Ovary (tissue), 7 donors: ENCODE measurements at regions not wholly inside any gene's neighbourhood (a gene's known extent, or its start where the extent isn't known, plus 50 kb on each side); places are given as distances from the start of the nearest gene placed in this dataset.

Source experiments
- DNase-seq, 5 donors: peaks; one replicate each; pipeline ENCODE4 v3.0.0-alpha.2; 2019 to 2020
- H3K27ac ChIP-seq, 2 donors: fragments of 200-600 bp; one replicate each; pipeline versions ENCODE4 v1.5.1 to v1.8.0; 2019 to 2022
- H3K27me3 ChIP-seq: fragments of 200-600 bp; one replicate; pipeline ENCODE4 v1.8.0; 2022
- H3K36me3 ChIP-seq: fragments of 200-600 bp; sonication (generic); one replicate; pipeline ENCODE4 v1.5.1; 2019
- H3K4me1 ChIP-seq: one replicate; pipeline ENCODE4 v1.8.1; 2013; ENCODE audit warnings: mild to moderate bottlenecking, moderate library complexity; ENCODE audit not compliant: insufficient read depth
- H3K4me3 ChIP-seq: fragments of 200-600 bp; sonication (generic); one replicate; pipeline ENCODE4 v1.5.1; 2017
- H3K9me3 ChIP-seq, 2 donors: fragments of 200-600 bp in 1 of 2; sonication (generic) in 1 of 2; one replicate each; pipeline versions ENCODE4 v1.5.1 to v1.8.1; 2013 to 2019; ENCODE audit warnings: mild to moderate bottlenecking in 1 of 2, moderate library complexity in 1 of 2
- CTCF ChIP-seq, 3 donors: fragments of 450-650 bp in 2 of 3; fragments of 200-600 bp in 1 of 3; IDR thresholded peaks; one replicate each; pipeline versions ENCODE4 v1.5.1 to v1.8.0; 2016 to 2022; ENCODE audit warnings: antibody characterized with exemption in 3 of 3, mild to moderate bottlenecking in 1 of 3
- EP300 ChIP-seq: sonication (generic); formaldehyde crosslinking; IDR thresholded peaks from one replicate; pipeline ENCODE4 v1.6.1; 2017; ENCODE audit warnings: antibody characterized with exemption
- POLR2A ChIP-seq: fragments of 450-650 bp; IDR thresholded peaks from one replicate; pipeline ENCODE4 v1.6.1; 2017; ENCODE audit warnings: antibody characterized with exemption, mild to moderate bottlenecking, moderate library complexity
- WGBS, 3 donors: extraction: QIAGEN DNeasy Blood & Tissue Kit in 1 of 3; methylation state at CpG; one replicate each; pipeline versions ENCODE4 v1.1.5 to v1.1.7; 2013 to 2017; 5-methylcytosine and 5-hydroxymethylcytosine counted together
- intact Hi-C, 4 donors: fragments of 100-400 bp; cut with DNase I; formaldehyde crosslinking; loops; one replicate each; pipeline versions ENCODE4 v1.11.0 to v1.15.1; 2022 to 2023
- donor health status: DM: no; HTN: no; CAD: no; lungs with moderate emphysema.
- donor health status: DM: no; HTN: no; CAD: no.
- donor health status: Bipolar disorder and iron deficiency.
- donor health status: DM: no; HTN: no; CAD: no.
- donor health status: DM: yes; HTN: yes; CAD: no.

DNA sequence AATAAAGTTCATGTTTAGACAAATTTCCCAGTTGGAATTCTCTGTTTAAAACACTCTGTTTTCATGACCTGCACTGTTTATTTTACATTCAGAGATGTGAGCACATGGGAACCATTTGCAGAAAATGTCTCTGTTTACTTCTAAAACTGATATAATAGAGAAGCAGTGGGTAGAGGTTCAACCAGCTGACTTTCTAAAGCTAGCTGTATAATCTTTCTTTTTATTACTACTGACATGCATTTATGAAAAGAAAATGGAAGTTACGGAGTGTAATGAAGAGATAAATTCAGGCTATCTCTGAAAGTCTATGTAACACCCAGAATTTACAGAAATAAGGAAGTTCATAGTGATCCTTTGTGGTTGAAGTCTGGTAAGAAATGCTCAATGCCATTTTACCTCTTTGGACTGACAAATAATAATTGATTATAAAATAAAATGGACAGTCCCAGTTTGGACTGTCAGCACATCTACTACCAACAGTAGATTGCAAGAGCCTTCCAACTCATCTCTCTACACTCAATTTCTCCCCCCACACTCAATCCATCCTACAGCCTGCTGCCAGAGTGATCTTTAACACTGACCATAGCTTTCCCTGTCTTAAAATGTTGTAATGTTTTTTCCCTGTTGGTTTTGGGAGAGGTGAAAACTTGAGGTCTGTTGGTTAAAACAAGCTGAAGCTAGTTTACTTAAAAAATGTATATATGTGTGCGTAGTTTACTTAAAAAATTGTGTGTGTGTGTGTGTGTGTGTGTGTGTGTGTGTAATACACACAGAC, 137.4 kb downstream of the AEBP2 start:
- Histone ChIP-seq H3K27me3 (no peaks in the 10 kb centered on the region), H3K36me3 (no peaks in the 10 kb centered on the region), H3K4me3 (no peak overlapping the region), H3K4me1 (peaks cover 13% of the 10 kb centered on the region), H3K9me3 (no peaks in the 10 kb centered on the region), H3K27ac (no peak overlapping the region)
- intact Hi-C loops = no loop called here
- DNase-seq = no peak
- WGBS, 3 donors = 50 to 65% (median 55%) methylated on average over 2 of the region's 2 CpGs
- no peak for TF ChIP-seq EP300

GRCh38 chr12:19577281-19577530, 137.9 kb downstream of the AEBP2 start:
- Histone ChIP-seq H3K27me3 (no peaks in the 10 kb centered on the region), H3K36me3 (no peaks in the 10 kb centered on the region), H3K4me3 (no peak overlapping the region), H3K9me3 (no peaks in the 10 kb centered on the region), H3K27ac (no peak overlapping the region), H3K4me1 (peaks cover 13% of the 10 kb centered on the region)
- intact Hi-C loops = no loop called here
- no peak for DNase-seq
- TF ChIP-seq CTCF (IDR thresholded peaks at IDR 0.05) (no peak), POLR2A (no peak), EP300 (no peak)

GRCh38 chr12:19584732-19585131, 145.4 kb downstream of the AEBP2 start:
- H3K4me3 ChIP-seq = no peak overlapping the region
- no peaks in the 10 kb centered on the region for H3K4me1 ChIP-seq
- no peak overlapping the region for H3K27ac ChIP-seq
- intact Hi-C loops = no loop called here
- H3K27me3 ChIP-seq = no peaks in the 10 kb centered on the region
- no peak for DNase-seq
- H3K9me3 ChIP-seq = no peaks in the 10 kb centered on the region
- no peaks in the 10 kb centered on the region for H3K36me3 ChIP-seq
- TF ChIP-seq CTCF (IDR thresholded peaks at IDR 0.05) (no peak), EP300 (no peak), POLR2A (no peak)
- 98 to 99% (median 98%) methylated on average over 4 of the region's 4 CpGs for WGBS, 3 donors

GRCh38 chr12:19588951-19589350, 149.7 kb downstream of the AEBP2 start:
- DNase-seq = no peak
- no peak for TF ChIP-seq CTCF (IDR thresholded peaks at IDR 0.05)
- TF ChIP-seq POLR2A = no peak
- no peak for TF ChIP-seq EP300
- WGBS, 3 donors = 96 to 97% (median 96%) methylated on average over 5 of the region's 5 CpGs
- Histone ChIP-seq H3K27ac (no peak overlapping the region), H3K36me3 (no peaks in the 10 kb centered on the region), H3K4me1 (no peaks in the 10 kb centered on the region), H3K4me3 (no peak overlapping the region), H3K27me3 (no peaks in the 10 kb centered on the region), H3K9me3 (no peaks in the 10 kb centered on the region)
- intact Hi-C loops = no loop called here

GRCh38 chr12:19591951-19592350, 152.7 kb downstream of the AEBP2 start:
- no peak overlapping the region for H3K4me3 ChIP-seq
- no peaks in the 10 kb centered on the region for H3K36me3 ChIP-seq
- H3K4me1 ChIP-seq = no peaks in the 10 kb centered on the region
- TF ChIP-seq POLR2A = no peak
- no peak for TF ChIP-seq CTCF (IDR thresholded peaks at IDR 0.05)
- TF ChIP-seq EP300 = no peak
- WGBS, 3 donors = 52 to 56% (median 55%) methylated on average over 3 of the region's 3 CpGs
- intact Hi-C loops = no loop called here
- no peak overlapping the region for H3K27ac ChIP-seq
- no peaks in the 10 kb centered on the region for H3K9me3 ChIP-seq
- no peaks in the 10 kb centered on the region for H3K27me3 ChIP-seq
- DNase-seq = no peak
